Tibial nerve (tissue), 4 donors: ENCODE measurements at regions not wholly inside any gene's neighbourhood (a gene's known extent, or its start where the extent isn't known, plus 50 kb on each side); places are given as distances from the start of the nearest gene placed in this dataset.

ENCODE experiments used
- EP300 ChIP-seq, 2 donors: sonication (generic); formaldehyde crosslinking; IDR thresholded peaks; one replicate each; pipeline ENCODE4 v1.6.1; 2017; ENCODE audit warnings: antibody characterized with exemption in 2 of 2, mild to moderate bottlenecking in 1 of 2
- POLR2A ChIP-seq, 2 donors: fragments of 450-650 bp; IDR thresholded peaks; one replicate each; pipeline ENCODE4 v1.6.1; 2017; ENCODE audit warnings: antibody characterized with exemption in 2 of 2, mild to moderate bottlenecking in 2 of 2, moderate library complexity in 2 of 2
- TF ChIP-seq, protein P1 (sequence below), 5 experiments: fragments of 200-600 bp in 3 of 5; fragments of 450-650 bp in 2 of 5; sonication (generic) in 3 of 5; IDR thresholded peaks; one replicate each; pipeline ENCODE4 v1.5.1; 2016 to 2019; ENCODE audit warnings: antibody characterized with exemption in 5 of 5, mild to moderate bottlenecking in 3 of 5, moderate library complexity in 2 of 5

DNA sequence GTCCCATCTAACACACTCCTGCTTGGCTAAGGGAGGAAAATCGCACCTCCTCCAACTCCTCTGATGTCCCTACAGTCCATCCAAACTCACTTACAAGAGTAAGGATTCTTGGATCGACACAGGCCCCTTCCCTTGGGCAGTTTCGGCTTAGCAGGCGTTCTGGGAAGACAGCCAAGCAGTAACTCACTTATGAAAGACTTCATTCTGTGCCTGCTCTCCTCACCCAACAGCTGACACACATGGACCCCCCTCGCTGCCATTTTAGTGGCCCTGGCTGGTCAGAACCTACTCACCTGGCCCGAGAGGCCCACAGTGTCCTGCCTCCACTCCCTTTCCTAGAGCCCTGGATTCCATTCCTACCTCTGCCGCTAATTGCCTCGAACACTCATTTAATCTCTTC is 52.3 kb upstream of the BCL2L14 start:
- TF ChIP-seq, protein P1, sequence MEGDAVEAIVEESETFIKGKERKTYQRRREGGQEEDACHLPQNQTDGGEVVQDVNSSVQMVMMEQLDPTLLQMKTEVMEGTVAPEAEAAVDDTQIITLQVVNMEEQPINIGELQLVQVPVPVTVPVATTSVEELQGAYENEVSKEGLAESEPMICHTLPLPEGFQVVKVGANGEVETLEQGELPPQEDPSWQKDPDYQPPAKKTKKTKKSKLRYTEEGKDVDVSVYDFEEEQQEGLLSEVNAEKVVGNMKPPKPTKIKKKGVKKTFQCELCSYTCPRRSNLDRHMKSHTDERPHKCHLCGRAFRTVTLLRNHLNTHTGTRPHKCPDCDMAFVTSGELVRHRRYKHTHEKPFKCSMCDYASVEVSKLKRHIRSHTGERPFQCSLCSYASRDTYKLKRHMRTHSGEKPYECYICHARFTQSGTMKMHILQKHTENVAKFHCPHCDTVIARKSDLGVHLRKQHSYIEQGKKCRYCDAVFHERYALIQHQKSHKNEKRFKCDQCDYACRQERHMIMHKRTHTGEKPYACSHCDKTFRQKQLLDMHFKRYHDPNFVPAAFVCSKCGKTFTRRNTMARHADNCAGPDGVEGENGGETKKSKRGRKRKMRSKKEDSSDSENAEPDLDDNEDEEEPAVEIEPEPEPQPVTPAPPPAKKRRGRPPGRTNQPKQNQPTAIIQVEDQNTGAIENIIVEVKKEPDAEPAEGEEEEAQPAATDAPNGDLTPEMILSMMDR (IDR thresholded peaks at IDR 0.05), result no peak
- TF ChIP-seq EP300 (IDR thresholded peaks at IDR 0.05) (no peak), POLR2A (IDR thresholded peaks at IDR 0.05) (no peak)
